ENCODE measurements at regions not wholly inside any gene's neighbourhood (a gene's known extent, or its start where the extent isn't known, plus 50 kb on each side); places are given as distances from the start of the nearest gene placed in this dataset.

DNA sequence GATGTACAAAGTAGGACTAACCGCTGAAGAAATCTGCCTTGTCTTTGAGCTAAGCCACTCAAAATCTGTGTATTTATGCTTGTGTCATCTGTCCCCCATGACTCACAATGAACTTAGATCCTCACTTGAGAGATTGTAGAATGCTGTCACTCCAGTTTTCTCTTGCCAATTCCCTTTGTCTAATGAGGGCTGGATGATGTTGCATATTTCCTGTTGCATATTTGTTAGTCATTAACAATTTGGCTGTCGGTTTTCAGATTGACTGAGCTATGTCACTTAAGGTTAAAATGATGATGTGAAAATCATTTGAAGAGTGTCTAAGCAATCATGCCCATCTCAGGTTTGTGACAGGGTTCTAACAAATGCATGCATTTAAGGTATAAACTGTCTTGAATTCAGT lies 481.7 kb downstream of the CDH10 start (continued):
- TF ChIP-seq, protein P1, sequence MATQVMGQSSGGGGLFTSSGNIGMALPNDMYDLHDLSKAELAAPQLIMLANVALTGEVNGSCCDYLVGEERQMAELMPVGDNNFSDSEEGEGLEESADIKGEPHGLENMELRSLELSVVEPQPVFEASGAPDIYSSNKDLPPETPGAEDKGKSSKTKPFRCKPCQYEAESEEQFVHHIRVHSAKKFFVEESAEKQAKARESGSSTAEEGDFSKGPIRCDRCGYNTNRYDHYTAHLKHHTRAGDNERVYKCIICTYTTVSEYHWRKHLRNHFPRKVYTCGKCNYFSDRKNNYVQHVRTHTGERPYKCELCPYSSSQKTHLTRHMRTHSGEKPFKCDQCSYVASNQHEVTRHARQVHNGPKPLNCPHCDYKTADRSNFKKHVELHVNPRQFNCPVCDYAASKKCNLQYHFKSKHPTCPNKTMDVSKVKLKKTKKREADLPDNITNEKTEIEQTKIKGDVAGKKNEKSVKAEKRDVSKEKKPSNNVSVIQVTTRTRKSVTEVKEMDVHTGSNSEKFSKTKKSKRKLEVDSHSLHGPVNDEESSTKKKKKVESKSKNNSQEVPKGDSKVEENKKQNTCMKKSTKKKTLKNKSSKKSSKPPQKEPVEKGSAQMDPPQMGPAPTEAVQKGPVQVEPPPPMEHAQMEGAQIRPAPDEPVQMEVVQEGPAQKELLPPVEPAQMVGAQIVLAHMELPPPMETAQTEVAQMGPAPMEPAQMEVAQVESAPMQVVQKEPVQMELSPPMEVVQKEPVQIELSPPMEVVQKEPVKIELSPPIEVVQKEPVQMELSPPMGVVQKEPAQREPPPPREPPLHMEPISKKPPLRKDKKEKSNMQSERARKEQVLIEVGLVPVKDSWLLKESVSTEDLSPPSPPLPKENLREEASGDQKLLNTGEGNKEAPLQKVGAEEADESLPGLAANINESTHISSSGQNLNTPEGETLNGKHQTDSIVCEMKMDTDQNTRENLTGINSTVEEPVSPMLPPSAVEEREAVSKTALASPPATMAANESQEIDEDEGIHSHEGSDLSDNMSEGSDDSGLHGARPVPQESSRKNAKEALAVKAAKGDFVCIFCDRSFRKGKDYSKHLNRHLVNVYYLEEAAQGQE (IDR thresholded peaks at IDR 0.05): no peak
- TF ChIP-seq BHLHE40 (IDR thresholded peaks at IDR 0.05; ENCODE audit: low read depth, low read length): no peak
- no peak for TF ChIP-seq CHD4 (IDR thresholded peaks at IDR 0.05; ENCODE audit: borderline replicate concordance)

DNA sequence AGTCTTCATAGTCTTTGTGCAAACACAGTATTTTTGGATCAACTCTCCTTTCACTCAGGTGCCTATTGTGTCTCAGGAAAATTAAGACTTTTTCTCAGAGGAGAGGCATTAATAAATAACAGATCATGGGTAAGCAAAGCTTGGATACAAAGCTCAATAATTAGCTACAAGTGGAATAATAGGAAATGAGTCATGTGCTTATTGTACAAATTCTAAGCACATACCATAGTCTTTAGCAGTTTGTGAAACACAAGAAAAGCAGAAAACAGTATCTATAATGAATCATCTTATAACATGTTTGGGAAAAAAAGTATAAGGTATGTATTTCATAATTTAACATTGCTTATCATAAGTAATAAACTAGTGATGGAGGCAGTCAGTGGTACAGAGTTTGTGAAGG lies 477.0 kb downstream of the CDH10 start:
- TF ChIP-seq, protein P2, sequence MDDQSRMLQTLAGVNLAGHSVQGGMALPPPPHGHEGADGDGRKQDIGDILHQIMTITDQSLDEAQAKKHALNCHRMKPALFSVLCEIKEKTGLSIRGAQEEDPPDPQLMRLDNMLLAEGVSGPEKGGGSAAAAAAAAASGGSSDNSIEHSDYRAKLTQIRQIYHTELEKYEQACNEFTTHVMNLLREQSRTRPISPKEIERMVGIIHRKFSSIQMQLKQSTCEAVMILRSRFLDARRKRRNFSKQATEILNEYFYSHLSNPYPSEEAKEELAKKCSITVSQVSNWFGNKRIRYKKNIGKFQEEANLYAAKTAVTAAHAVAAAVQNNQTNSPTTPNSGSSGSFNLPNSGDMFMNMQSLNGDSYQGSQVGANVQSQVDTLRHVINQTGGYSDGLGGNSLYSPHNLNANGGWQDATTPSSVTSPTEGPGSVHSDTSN (IDR thresholded peaks at IDR 0.05): no peak
- no peak for TF ChIP-seq EHF (CRISPR knock-in tag; IDR thresholded peaks at IDR 0.05)
- TF ChIP-seq ZC3H11A (IDR thresholded peaks at IDR 0.05): no peak
- TF ChIP-seq FOSB (CRISPR knock-in tag; IDR thresholded peaks at IDR 0.05): no peak
- no peak for TF ChIP-seq JUNB (IDR thresholded peaks at IDR 0.05)
- TF ChIP-seq, protein P1 (IDR thresholded peaks at IDR 0.05): no peak
- TF ChIP-seq, protein P3, sequence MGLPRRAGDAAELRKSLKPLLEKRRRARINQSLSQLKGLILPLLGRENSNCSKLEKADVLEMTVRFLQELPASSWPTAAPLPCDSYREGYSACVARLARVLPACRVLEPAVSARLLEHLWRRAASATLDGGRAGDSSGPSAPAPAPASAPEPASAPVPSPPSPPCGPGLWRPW (IDR thresholded peaks at IDR 0.05): no peak
- no peak for TF ChIP-seq TFCP2L1 (CRISPR knock-in tag; IDR thresholded peaks at IDR 0.05)
- no peak for TF ChIP-seq ZNF302 (CRISPR knock-in tag; IDR thresholded peaks at IDR 0.05)
- H3K4me2 ChIP-seq: no peak overlapping the region
- no peak overlapping the region for H3K27ac ChIP-seq
- CTCF ChIA-PET: no interaction called here
- POLR2A ChIA-PET: no interaction called here
- no peak overlapping the region for H3K4me3 ChIP-seq
- DNase-seq (ENCODE audit: low read depth in 1 of 2, low spot score in 1 of 2): no peak
- no peak for FAIRE-seq
- H3K9me3 ChIP-seq: no peaks in the 10 kb centered on the region
- no peak for ATAC-seq
- no peaks in the 10 kb centered on the region for H3K4me1 ChIP-seq

DNA sequence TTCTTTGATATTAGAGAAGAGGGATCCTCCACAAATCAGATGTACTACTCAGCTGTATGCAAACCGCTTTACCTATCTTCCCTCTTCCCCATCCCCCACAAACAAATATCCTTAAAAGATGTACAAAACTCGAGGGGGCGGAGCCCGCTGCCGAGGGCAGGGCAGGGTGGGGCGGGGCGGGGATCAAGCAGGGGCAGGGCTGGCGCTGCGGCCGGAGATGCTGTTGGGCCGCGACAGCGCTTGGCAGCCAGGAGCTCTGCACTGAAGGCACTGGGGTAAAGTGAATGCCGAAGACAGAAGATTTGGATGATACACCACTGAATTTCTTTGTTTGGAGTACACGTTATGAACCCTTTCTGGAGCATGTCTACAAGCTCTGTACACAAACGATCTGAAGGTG lies 474.8 kb downstream of the CDH10 start:
- DNase-seq (ENCODE audit: low read depth in 1 of 2, low spot score in 1 of 2): no peak
- FAIRE-seq: no peak
- ChIA-PET CTCF (no interaction called here), POLR2A (no interaction called here)
- no peak overlapping the region for H3K4me2 ChIP-seq
- no peak for ATAC-seq
- TF ChIP-seq ESRRA (IDR thresholded peaks at IDR 0.05; ENCODE audit: borderline replicate concordance, low read length) (no peak), HOXB13 (CRISPR knock-in tag; IDR thresholded peaks at IDR 0.05; ENCODE audit: low read depth) (no peak), ZNF302 (CRISPR knock-in tag; IDR thresholded peaks at IDR 0.05) (no peak), KDM5A (IDR thresholded peaks at IDR 0.05) (no peak), FOSB (CRISPR knock-in tag; IDR thresholded peaks at IDR 0.05) (no peak), TFCP2L1 (CRISPR knock-in tag; IDR thresholded peaks at IDR 0.05) (no peak), EHF (CRISPR knock-in tag; IDR thresholded peaks at IDR 0.05) (no peak), TP53 (CRISPR knock-in tag; IDR thresholded peaks at IDR 0.05) (no peak)
- TF ChIP-seq, protein P4, sequence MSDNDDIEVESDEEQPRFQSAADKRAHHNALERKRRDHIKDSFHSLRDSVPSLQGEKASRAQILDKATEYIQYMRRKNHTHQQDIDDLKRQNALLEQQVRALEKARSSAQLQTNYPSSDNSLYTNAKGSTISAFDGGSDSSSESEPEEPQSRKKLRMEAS (IDR thresholded peaks at IDR 0.05): no peak
- 51% methylated on average over 9 of the region's 16 CpGs for WGBS (ENCODE audit: missing lambda C conversion rate)
- no peaks in the 10 kb centered on the region for H3K4me1 ChIP-seq
- H3K27ac ChIP-seq: no peak overlapping the region
- H3K4me3 ChIP-seq: no peak overlapping the region
- H3K9me3 ChIP-seq: no peaks in the 10 kb centered on the region
